Adrenal gland (tissue), 5 donors: ENCODE measurements at regions not wholly inside any gene's neighbourhood (a gene's known extent, or its start where the extent isn't known, plus 50 kb on each side); places are given as distances from the start of the nearest gene placed in this dataset.

Experiments used
- POLR2A ChIP-seq, 2 donors: fragments of 450-650 bp; IDR thresholded peaks; one replicate each; pipeline ENCODE4 v1.6.1; 2017; ENCODE audit warnings: antibody characterized with exemption in 2 of 2, mild to moderate bottlenecking in 2 of 2, moderate library complexity in 1 of 2
- TF ChIP-seq, protein P1 (sequence below), 6 experiments: fragments of 450-650 bp in 4 of 6; fragments of 200-600 bp in 2 of 6; sonication (generic) in 1 of 6; IDR thresholded peaks; 1 replicate in 5 of 6; 2 replicates in 1 of 6; pipeline versions ENCODE4 v1.5.1 to v1.8.0; 2016 to 2021; ENCODE audit warnings: antibody characterized with exemption in 6 of 6, mild to moderate bottlenecking in 2 of 6, moderate library complexity in 1 of 6
- donor health status: DM: no; HTN: no; CAD: no.

DNA sequence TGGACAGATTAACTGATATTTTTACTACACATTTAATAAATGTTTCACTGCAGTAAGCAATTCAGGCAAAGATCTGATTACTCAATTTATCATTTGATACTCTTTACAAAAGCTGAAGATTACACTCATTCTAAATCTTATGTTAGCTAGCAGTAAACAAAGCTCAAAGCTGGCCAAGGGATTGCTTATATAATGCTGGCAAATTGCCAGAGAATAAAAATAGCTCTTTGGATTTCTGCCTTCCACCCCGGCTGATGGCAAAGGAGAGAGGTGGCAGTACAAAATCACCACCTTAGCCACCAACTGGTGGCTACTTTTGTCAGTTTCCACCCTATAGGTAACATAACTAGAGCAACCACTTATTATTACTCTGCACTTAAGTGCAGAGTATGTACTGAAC lies 320.5 kb downstream of the FSIP2 start:
- TF ChIP-seq, protein P1, sequence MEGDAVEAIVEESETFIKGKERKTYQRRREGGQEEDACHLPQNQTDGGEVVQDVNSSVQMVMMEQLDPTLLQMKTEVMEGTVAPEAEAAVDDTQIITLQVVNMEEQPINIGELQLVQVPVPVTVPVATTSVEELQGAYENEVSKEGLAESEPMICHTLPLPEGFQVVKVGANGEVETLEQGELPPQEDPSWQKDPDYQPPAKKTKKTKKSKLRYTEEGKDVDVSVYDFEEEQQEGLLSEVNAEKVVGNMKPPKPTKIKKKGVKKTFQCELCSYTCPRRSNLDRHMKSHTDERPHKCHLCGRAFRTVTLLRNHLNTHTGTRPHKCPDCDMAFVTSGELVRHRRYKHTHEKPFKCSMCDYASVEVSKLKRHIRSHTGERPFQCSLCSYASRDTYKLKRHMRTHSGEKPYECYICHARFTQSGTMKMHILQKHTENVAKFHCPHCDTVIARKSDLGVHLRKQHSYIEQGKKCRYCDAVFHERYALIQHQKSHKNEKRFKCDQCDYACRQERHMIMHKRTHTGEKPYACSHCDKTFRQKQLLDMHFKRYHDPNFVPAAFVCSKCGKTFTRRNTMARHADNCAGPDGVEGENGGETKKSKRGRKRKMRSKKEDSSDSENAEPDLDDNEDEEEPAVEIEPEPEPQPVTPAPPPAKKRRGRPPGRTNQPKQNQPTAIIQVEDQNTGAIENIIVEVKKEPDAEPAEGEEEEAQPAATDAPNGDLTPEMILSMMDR (IDR thresholded peaks at IDR 0.05), result no peak
- TF ChIP-seq POLR2A (IDR thresholded peaks at IDR 0.05), result no peak
